HCT116 (cell line): ENCODE measurements at regions not wholly inside any gene's neighbourhood (a gene's known extent, or its start where the extent isn't known, plus 50 kb on each side); places are given as distances from the start of the nearest gene placed in this dataset.

Experiments used
- ATAC-seq: fragments of 200-7000 bp; cut with Tn5 transposase; 2 replicates; pipeline ENCODE4 v1.9.1; 2020; ENCODE audit warnings: mild to moderate bottlenecking, moderate library complexity
- BruUV-seq: library from RNA; stranded (reverse); fragments of 400-500 nt; replicated peaks from 2 replicates; lab custom pipeline; 2021; lab: Mats Ljungman, UMichigan
- CTCF ChIA-PET: fragments of 300-600 bp; sonication (Branson Sonifier 250); formaldehyde crosslinking; loops from one replicate; lab custom pipeline; 2021; ENCODE audit warnings: antibody characterized with exemption; lab: Charles Lee
- POLR2A ChIA-PET: fragments of 300-600, 350-600 bp; sonication (Branson Sonifier 250); formaldehyde crosslinking; loops from one replicate; lab custom pipeline; 2021; ENCODE audit warnings: antibody characterized with exemption; lab: Charles Lee
- RAD21 ChIA-PET, 2 experiments: fragments of 300-600 bp; sonication (Branson Sonifier 250); formaldehyde crosslinking; loops; one replicate each; lab custom pipeline; 2023; ENCODE audit warnings: low total read pairs in 2 of 2; ENCODE audit not compliant: uncharacterized antibody in 2 of 2, unreplicated experiment in 2 of 2, low non-redundant PET in 1 of 2; lab: Charles Lee
- DNase-seq: peaks from one replicate; pipeline ENCODE4 v3.0.0-alpha.2; 2010; ENCODE audit warnings: low read depth, low spot score
- H2AFZ ChIP-seq: fragments of 200-600 bp; shearing (Covaris generic), sonication (generic); 2 replicates; pipeline ENCODE4 v1.6.1; 2017; ENCODE audit warnings: low read depth, mixed run types, mixed read lengths, antibody characterized with exemption, low read length; ENCODE audit not compliant: poor library complexity, severe bottlenecking
- H3K27ac ChIP-seq: 2 replicates; pipeline ENCODE4 v1.5.1; 2012; ENCODE audit warnings: low read depth, low read length
- H3K27me3 ChIP-seq: fragments of 200-600 bp; sonication (generic); 2 replicates; pipeline ENCODE4 v1.6.1; 2016; ENCODE audit warnings: mixed run types, low read length, mixed read lengths; ENCODE audit not compliant: insufficient read depth
- H3K36me3 ChIP-seq, 2 experiments: fragments of 200-500 bp in 1 of 2; fragments of 200-600 bp in 1 of 2; sonication (Bioruptor generic) in 1 of 2; sonication (generic) in 1 of 2; 2 replicates each; pipeline versions ENCODE4 v1.5.1 to v1.6.1; 2014 to 2016; ENCODE audit warnings: low read length in 2 of 2, inconsistent platforms in 1 of 2, mixed read lengths in 1 of 2, mixed run types in 1 of 2; ENCODE audit not compliant: insufficient read depth in 2 of 2, control insufficient read depth in 1 of 2
- H3K4me1 ChIP-seq, 2 experiments: fragments of 200-600 bp in 1 of 2; sonication (generic) in 1 of 2; 2 replicates each; pipeline versions ENCODE4 v1.5.1 to v1.6.1; 2012 to 2017; ENCODE audit warnings: low read length in 2 of 2, inconsistent platforms in 1 of 2, mild to moderate bottlenecking in 1 of 2, mixed read lengths in 1 of 2, mixed run types in 1 of 2, moderate library complexity in 1 of 2; ENCODE audit not compliant: insufficient read depth in 2 of 2, control insufficient read depth in 1 of 2
- H3K4me2 ChIP-seq: fragments of 200-600 bp; sonication (generic); 2 replicates; pipeline ENCODE4 v1.6.1; 2017; ENCODE audit warnings: mixed run types, low read length, mixed read lengths
- H3K4me3 ChIP-seq, 2 experiments: fragments of 200-600 bp in 1 of 2; sonication (generic) in 1 of 2; replicated peaks in 1 of 2; 2 replicates each; pipeline ENCODE4 v1.5.1; 2011 to 2016; ENCODE audit warnings: low read length in 2 of 2, control low read depth in 1 of 2, low read depth in 1 of 2, mild to moderate bottlenecking in 1 of 2, mixed read lengths in 1 of 2, mixed run types in 1 of 2
- H3K79me2 ChIP-seq: fragments of 200-600 bp; sonication (generic); 2 replicates; pipeline ENCODE4 v1.6.1; 2017; ENCODE audit warnings: mild to moderate bottlenecking, mixed run types, low read length, moderate library complexity, mixed read lengths; ENCODE audit not compliant: insufficient read depth
- H3K9ac ChIP-seq: fragments of 200-600 bp; sonication (generic); 2 replicates; pipeline ENCODE4 v1.6.1; 2016; ENCODE audit warnings: low read length, mixed read lengths
- H3K9me2 ChIP-seq: fragments of 200-600 bp; sonication (generic), shearing (Covaris generic); 2 replicates; pipeline ENCODE4 v1.6.1; 2017; ENCODE audit warnings: mixed run types, mild to moderate bottlenecking, moderate library complexity; ENCODE audit not compliant: insufficient read depth
- H3K9me3 ChIP-seq, 2 experiments: fragments of 200-500 bp in 1 of 2; fragments of 200-600 bp in 1 of 2; sonication (Bioruptor generic) in 1 of 2; sonication (generic) in 1 of 2; 2 replicates each; pipeline ENCODE4 v1.6.1; 2014 to 2017; ENCODE audit warnings: low read length in 2 of 2, mixed read lengths in 2 of 2, inconsistent platforms in 1 of 2, low read depth in 1 of 2, mild to moderate bottlenecking in 1 of 2, mixed run types in 1 of 2, moderate library complexity in 1 of 2; ENCODE audit not compliant: control insufficient read depth in 1 of 2, insufficient read depth in 1 of 2
- H4K20me1 ChIP-seq: fragments of 200-600 bp; sonication (generic), shearing (Covaris generic); 2 replicates; pipeline ENCODE4 v1.6.1; 2017; ENCODE audit warnings: mixed run types, mild to moderate bottlenecking, moderate library complexity; ENCODE audit not compliant: insufficient read depth
- CEBPB ChIP-seq: IDR thresholded peaks from 2 replicates; pipeline ENCODE4 v1.6.1; 2012; ENCODE audit warnings: low read depth
- EGR1 ChIP-seq: IDR thresholded peaks from 2 replicates; pipeline ENCODE4 v1.6.1; 2012; ENCODE audit warnings: low read depth
- EZH2 ChIP-seq: fragments of 200-600 bp; sonication (generic); IDR thresholded peaks from 2 replicates; pipeline ENCODE4 v1.6.1; 2017; ENCODE audit warnings: antibody characterized with exemption, mixed run types
- EZH2phosphoT487 ChIP-seq: fragments of 200-600 bp; IDR thresholded peaks from 2 replicates; pipeline ENCODE4 v1.6.1; 2018; ENCODE audit warnings: antibody characterized with exemption, borderline replicate concordance
- FOSL1 ChIP-seq: IDR thresholded peaks from 2 replicates; pipeline ENCODE4 v1.6.1; 2012; ENCODE audit warnings: low read depth
- JUND ChIP-seq: IDR thresholded peaks from 2 replicates; pipeline ENCODE4 v1.6.1; 2012
- POLR2AphosphoS5 ChIP-seq: IDR thresholded peaks from 2 replicates; pipeline ENCODE4 v1.6.1; 2011; ENCODE audit warnings: mild to moderate bottlenecking, low read depth, low read length, moderate library complexity
- SIN3A ChIP-seq: IDR thresholded peaks from 2 replicates; pipeline ENCODE4 v1.6.1; 2012; ENCODE audit warnings: low read depth
- SRF ChIP-seq: IDR thresholded peaks from 2 replicates; pipeline ENCODE4 v1.6.1; 2012; ENCODE audit warnings: low read depth
- YY1 ChIP-seq: IDR thresholded peaks from 2 replicates; pipeline ENCODE4 v1.6.1; 2011; ENCODE audit warnings: low read length, low read depth, moderate library complexity, mild to moderate bottlenecking; ENCODE audit not compliant: insufficient replicate concordance; ENCODE audit errors: extremely low read depth
- ZFX ChIP-seq: fragments of 450-650 bp; IDR thresholded peaks from 2 replicates; pipeline ENCODE4 v1.6.1; 2017
- ZNF274 ChIP-seq: fragments of 200-500 bp; sonication (Bioruptor generic); IDR thresholded peaks from 2 replicates; pipeline ENCODE4 v1.6.1; 2014; ENCODE audit warnings: mild to moderate bottlenecking, low read depth, low read length, inconsistent platforms
- intact Hi-C: fragments of 100-400 bp; cut with micrococcal nuclease; formaldehyde crosslinking; loops from 2 replicates; pipeline ENCODE4 v1.10.0; 2022
- TF ChIP-seq, protein P1 (sequence below): IDR thresholded peaks from 2 replicates; pipeline ENCODE4 v1.6.1; 2012
- TF ChIP-seq, protein P2 (sequence below), 3 experiments: fragments of 200-600 bp in 1 of 3; sonication (generic) in 1 of 3; IDR thresholded peaks in 2 of 3; conservative IDR thresholded peaks in 1 of 3; 2 replicates each; pipeline ENCODE4 v1.5.1; 2012 to 2017; ENCODE audit warnings: low read depth in 2 of 3, low read length in 2 of 3, antibody characterized with exemption in 1 of 3, borderline replicate concordance in 1 of 3, control low read depth in 1 of 3, mild to moderate bottlenecking in 1 of 3, mixed read lengths in 1 of 3, mixed run types in 1 of 3, moderate library complexity in 1 of 3; ENCODE audit not compliant: insufficient read depth in 1 of 3
- TF ChIP-seq, protein P3 (sequence below): IDR thresholded peaks from 2 replicates; pipeline ENCODE4 v1.6.1; 2012
- TF ChIP-seq, protein P4 (sequence below): IDR thresholded peaks from 2 replicates; pipeline ENCODE4 v1.6.1; 2011; ENCODE audit warnings: mild to moderate bottlenecking, low read length, moderate library complexity; ENCODE audit not compliant: insufficient replicate concordance; ENCODE audit errors: extremely low read depth
- TF ChIP-seq, protein P5 (sequence below): IDR thresholded peaks from 2 replicates; pipeline ENCODE4 v1.6.1; 2012; ENCODE audit warnings: low read depth

DNA sequence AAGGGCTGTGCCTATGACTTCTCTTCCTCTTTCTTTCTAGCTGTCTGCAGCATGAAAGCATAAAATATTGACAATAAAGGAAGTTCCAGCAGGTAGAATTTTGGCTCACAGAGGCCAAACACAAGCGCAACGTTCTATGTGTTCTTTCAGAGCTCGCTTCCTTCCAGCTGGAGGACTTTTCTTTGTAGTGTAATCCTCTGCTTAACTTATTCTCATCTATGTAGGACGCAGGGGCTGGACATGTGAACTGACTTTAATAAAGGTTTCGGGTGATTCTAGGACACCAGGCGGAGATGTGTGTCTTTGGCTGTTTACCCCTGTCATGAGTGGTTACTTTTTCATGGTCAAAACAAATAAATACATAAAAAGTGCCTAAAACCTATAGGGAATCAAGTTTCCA is 191.5 kb upstream of the MAF start:
- no peak overlapping the region for H2AFZ ChIP-seq
- ChIA-PET RAD21 (no interaction called here), CTCF (no interaction called here), POLR2A (no interaction called here)
- no peak overlapping the region for H3K4me2 ChIP-seq
- no peaks in the 10 kb centered on the region for H4K20me1 ChIP-seq
- ATAC-seq (no peak), DNase-seq (no peak)
- no peak overlapping the region for H3K9ac ChIP-seq
- H3K79me2 ChIP-seq: no peaks in the 10 kb centered on the region
- H3K36me3 ChIP-seq: no peaks in the 10 kb centered on the region; a peak in 1 of 4 replicates
- H3K27ac ChIP-seq: no peak overlapping the region
- no peak overlapping the region for H3K4me3 ChIP-seq
- intact Hi-C loops: no loop called here
- TF ChIP-seq, protein P1, sequence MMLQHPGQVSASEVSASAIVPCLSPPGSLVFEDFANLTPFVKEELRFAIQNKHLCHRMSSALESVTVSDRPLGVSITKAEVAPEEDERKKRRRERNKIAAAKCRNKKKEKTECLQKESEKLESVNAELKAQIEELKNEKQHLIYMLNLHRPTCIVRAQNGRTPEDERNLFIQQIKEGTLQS: no peak
- TF ChIP-seq ZFX (no peak), ZNF274 (no peak), CEBPB (no peak), YY1 (no peak), EZH2 (no peak), SIN3A (no peak), FOSL1 (no peak), POLR2AphosphoS5 (no peak), EZH2phosphoT487 (no peak), SRF (no peak), JUND (no peak), EGR1 (no peak)
- TF ChIP-seq, protein P2, sequence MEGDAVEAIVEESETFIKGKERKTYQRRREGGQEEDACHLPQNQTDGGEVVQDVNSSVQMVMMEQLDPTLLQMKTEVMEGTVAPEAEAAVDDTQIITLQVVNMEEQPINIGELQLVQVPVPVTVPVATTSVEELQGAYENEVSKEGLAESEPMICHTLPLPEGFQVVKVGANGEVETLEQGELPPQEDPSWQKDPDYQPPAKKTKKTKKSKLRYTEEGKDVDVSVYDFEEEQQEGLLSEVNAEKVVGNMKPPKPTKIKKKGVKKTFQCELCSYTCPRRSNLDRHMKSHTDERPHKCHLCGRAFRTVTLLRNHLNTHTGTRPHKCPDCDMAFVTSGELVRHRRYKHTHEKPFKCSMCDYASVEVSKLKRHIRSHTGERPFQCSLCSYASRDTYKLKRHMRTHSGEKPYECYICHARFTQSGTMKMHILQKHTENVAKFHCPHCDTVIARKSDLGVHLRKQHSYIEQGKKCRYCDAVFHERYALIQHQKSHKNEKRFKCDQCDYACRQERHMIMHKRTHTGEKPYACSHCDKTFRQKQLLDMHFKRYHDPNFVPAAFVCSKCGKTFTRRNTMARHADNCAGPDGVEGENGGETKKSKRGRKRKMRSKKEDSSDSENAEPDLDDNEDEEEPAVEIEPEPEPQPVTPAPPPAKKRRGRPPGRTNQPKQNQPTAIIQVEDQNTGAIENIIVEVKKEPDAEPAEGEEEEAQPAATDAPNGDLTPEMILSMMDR (IDR thresholded peaks at IDR 0.05 in 2 of 3, conservative IDR thresholded peaks at IDR 0.05 in 1 of 3; ENCODE audit: borderline replicate concordance in 1 of 3, insufficient read depth in 1 of 3, low read depth in 2 of 3, low read length in 2 of 3): no peak
- TF ChIP-seq, protein P3, sequence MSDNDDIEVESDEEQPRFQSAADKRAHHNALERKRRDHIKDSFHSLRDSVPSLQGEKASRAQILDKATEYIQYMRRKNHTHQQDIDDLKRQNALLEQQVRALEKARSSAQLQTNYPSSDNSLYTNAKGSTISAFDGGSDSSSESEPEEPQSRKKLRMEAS: no peak
- TF ChIP-seq, protein P4, sequence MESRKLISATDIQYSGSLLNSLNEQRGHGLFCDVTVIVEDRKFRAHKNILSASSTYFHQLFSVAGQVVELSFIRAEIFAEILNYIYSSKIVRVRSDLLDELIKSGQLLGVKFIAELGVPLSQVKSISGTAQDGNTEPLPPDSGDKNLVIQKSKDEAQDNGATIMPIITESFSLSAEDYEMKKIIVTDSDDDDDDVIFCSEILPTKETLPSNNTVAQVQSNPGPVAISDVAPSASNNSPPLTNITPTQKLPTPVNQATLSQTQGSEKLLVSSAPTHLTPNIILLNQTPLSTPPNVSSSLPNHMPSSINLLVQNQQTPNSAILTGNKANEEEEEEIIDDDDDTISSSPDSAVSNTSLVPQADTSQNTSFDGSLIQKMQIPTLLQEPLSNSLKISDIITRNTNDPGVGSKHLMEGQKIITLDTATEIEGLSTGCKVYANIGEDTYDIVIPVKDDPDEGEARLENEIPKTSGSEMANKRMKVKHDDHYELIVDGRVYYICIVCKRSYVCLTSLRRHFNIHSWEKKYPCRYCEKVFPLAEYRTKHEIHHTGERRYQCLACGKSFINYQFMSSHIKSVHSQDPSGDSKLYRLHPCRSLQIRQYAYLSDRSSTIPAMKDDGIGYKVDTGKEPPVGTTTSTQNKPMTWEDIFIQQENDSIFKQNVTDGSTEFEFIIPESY: no peak
- TF ChIP-seq, protein P5, sequence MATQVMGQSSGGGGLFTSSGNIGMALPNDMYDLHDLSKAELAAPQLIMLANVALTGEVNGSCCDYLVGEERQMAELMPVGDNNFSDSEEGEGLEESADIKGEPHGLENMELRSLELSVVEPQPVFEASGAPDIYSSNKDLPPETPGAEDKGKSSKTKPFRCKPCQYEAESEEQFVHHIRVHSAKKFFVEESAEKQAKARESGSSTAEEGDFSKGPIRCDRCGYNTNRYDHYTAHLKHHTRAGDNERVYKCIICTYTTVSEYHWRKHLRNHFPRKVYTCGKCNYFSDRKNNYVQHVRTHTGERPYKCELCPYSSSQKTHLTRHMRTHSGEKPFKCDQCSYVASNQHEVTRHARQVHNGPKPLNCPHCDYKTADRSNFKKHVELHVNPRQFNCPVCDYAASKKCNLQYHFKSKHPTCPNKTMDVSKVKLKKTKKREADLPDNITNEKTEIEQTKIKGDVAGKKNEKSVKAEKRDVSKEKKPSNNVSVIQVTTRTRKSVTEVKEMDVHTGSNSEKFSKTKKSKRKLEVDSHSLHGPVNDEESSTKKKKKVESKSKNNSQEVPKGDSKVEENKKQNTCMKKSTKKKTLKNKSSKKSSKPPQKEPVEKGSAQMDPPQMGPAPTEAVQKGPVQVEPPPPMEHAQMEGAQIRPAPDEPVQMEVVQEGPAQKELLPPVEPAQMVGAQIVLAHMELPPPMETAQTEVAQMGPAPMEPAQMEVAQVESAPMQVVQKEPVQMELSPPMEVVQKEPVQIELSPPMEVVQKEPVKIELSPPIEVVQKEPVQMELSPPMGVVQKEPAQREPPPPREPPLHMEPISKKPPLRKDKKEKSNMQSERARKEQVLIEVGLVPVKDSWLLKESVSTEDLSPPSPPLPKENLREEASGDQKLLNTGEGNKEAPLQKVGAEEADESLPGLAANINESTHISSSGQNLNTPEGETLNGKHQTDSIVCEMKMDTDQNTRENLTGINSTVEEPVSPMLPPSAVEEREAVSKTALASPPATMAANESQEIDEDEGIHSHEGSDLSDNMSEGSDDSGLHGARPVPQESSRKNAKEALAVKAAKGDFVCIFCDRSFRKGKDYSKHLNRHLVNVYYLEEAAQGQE: no peak
- no peaks in the 10 kb centered on the region for H3K9me2 ChIP-seq
- no peaks in the 10 kb centered on the region for H3K4me1 ChIP-seq
- peaks cover 64 to 69% of the 10 kb centered on the region in 2 experiments for H3K9me3 ChIP-seq
- no peaks in the 10 kb centered on the region for H3K27me3 ChIP-seq
- BruUV-seq: no TSS peak
